ENCODE measurements at regions not wholly inside any gene's neighbourhood (a gene's known extent, or its start where the extent isn't known, plus 50 kb on each side); places are given as distances from the start of the nearest gene placed in this dataset.

- Mint-ChIP-seq H3K4me3 (no peak overlapping the region), H3K27me3 (ENCODE audit: low read depth) (no peaks in the 10 kb centered on the region), H3K27ac (no peak overlapping the region), H3K4me1 (no peaks in the 10 kb centered on the region), H3K36me3 (ENCODE audit: insufficient read depth in 1 of 3, low read depth in 3 of 3) (no peaks in the 10 kb centered on the region), H3K9me3 (no peaks in the 10 kb centered on the region)
- Histone ChIP-seq H3K27ac (ENCODE audit: insufficient read length, low read depth, low read length) (no peak overlapping the region), H3K56ac (ENCODE audit: insufficient read length, low read depth, low read length) (no peak overlapping the region), H3K79me1 (ENCODE audit: insufficient read depth, low read depth, low read length, poor library complexity, severe bottlenecking) (no peaks in the 10 kb centered on the region), H3K79me2 (ENCODE audit: insufficient read depth, low read length) (no peaks in the 10 kb centered on the region), H3K18ac (ENCODE audit: insufficient read length, low read depth, low read length) (no peak overlapping the region), H4K91ac (ENCODE audit: insufficient read length, low read depth, low read length) (no peak overlapping the region), H4K20me1 (ENCODE audit: control insufficient read depth, insufficient read depth, insufficient read length) (no peaks in the 10 kb centered on the region), H3K9ac (ENCODE audit: extremely low read depth, insufficient read length, low read length) (no peak overlapping the region), H3K23ac (ENCODE audit: insufficient read length, low read depth, low read length) (no peak overlapping the region), H2BK5ac (ENCODE audit: insufficient read length, low read length) (no peak overlapping the region), H2AFZ (ENCODE audit: low read length) (no peak overlapping the region), H3K9me3 (ENCODE audit: control insufficient read depth, low read depth, low read length) (no peaks in the 10 kb centered on the region), H2BK120ac (ENCODE audit: low read depth, low read length, poor library complexity, severe bottlenecking) (no peak overlapping the region), H3K14ac (ENCODE audit: insufficient read depth, low read length) (no peak overlapping the region), H3T11ph (ENCODE audit: low read length) (no peak overlapping the region), H2BK20ac (ENCODE audit: low read depth, low read length, poor library complexity, severe bottlenecking) (no peak overlapping the region), H2BK15ac (ENCODE audit: low read depth, low read length) (no peak overlapping the region), H4K8ac (replicated peaks; ENCODE audit: insufficient read length, low read depth, low read length) (no peak overlapping the region), H3K27me3 (ENCODE audit: insufficient read depth, low read length) (no peaks in the 10 kb centered on the region), H3K4me1 (ENCODE audit: insufficient read depth, low read length) (no peaks in the 10 kb centered on the region), H3K4ac (ENCODE audit: low read depth, low read length) (no peak overlapping the region), H3K23me2 (ENCODE audit: insufficient read length, low read depth, low read length, poor library complexity, severe bottlenecking) (no peaks in the 10 kb centered on the region), H4K5ac (ENCODE audit: insufficient read length, low read depth, low read length) (no peak overlapping the region), H2AK5ac (ENCODE audit: insufficient read length, low read length) (no peak overlapping the region), H3K4me2 (ENCODE audit: insufficient read depth, insufficient read length, low read length) (no peak overlapping the region), H2BK12ac (ENCODE audit: insufficient read length, low read depth, low read length) (no peak overlapping the region)
- TF ChIP-seq, protein P1, sequence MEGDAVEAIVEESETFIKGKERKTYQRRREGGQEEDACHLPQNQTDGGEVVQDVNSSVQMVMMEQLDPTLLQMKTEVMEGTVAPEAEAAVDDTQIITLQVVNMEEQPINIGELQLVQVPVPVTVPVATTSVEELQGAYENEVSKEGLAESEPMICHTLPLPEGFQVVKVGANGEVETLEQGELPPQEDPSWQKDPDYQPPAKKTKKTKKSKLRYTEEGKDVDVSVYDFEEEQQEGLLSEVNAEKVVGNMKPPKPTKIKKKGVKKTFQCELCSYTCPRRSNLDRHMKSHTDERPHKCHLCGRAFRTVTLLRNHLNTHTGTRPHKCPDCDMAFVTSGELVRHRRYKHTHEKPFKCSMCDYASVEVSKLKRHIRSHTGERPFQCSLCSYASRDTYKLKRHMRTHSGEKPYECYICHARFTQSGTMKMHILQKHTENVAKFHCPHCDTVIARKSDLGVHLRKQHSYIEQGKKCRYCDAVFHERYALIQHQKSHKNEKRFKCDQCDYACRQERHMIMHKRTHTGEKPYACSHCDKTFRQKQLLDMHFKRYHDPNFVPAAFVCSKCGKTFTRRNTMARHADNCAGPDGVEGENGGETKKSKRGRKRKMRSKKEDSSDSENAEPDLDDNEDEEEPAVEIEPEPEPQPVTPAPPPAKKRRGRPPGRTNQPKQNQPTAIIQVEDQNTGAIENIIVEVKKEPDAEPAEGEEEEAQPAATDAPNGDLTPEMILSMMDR (conservative IDR thresholded peaks at IDR 0.05): no peak
- no peak for DNase-seq
Observed at GRCh38 chr2:56465491-56465890, 281.7 kb downstream of the CCDC85A start.

Data from H9 (cell line).